DOHH2 (cell line): ENCODE measurements at regions not wholly inside any gene's neighbourhood (a gene's known extent, or its start where the extent isn't known, plus 50 kb on each side); places are given as distances from the start of the nearest gene placed in this dataset.

Experiments
- H3F3A ChIP-seq: fragments of 200-600 bp; sonication (generic), shearing (Covaris generic); 2 replicates; pipeline ENCODE4 v1.6.0; 2016; ENCODE audit warnings: antibody characterized with exemption, mild to moderate bottlenecking; ENCODE audit not compliant: control insufficient read depth, insufficient read depth
- H3K27ac ChIP-seq: fragments of 200-600 bp; sonication (generic); 2 replicates; pipeline ENCODE4 v1.5.1; 2014; ENCODE audit warnings: low read depth, mild to moderate bottlenecking, low read length, moderate library complexity
- H3K27me3 ChIP-seq: fragments of 200-600 bp; sonication (generic); 2 replicates; pipeline ENCODE4 v1.6.1; 2014; ENCODE audit warnings: mild to moderate bottlenecking, low read length, mixed read lengths; ENCODE audit not compliant: control insufficient read depth
- H3K36me3 ChIP-seq: fragments of 200-600 bp; sonication (generic); 2 replicates; pipeline ENCODE4 v1.6.1; 2014; ENCODE audit warnings: mild to moderate bottlenecking, low read length, moderate library complexity, mixed read lengths; ENCODE audit not compliant: control insufficient read depth
- H3K4me1 ChIP-seq: fragments of 200-600 bp; sonication (generic); 2 replicates; pipeline ENCODE4 v1.6.1; 2014; ENCODE audit warnings: mild to moderate bottlenecking, low read length, mixed read lengths; ENCODE audit not compliant: control insufficient read depth
- H3K4me2 ChIP-seq: fragments of 200-600 bp; sonication (generic); 2 replicates; pipeline ENCODE4 v1.6.0; 2014; ENCODE audit warnings: mild to moderate bottlenecking, low read length, moderate library complexity
- H3K4me3 ChIP-seq: fragments of 200-600 bp; sonication (generic); 2 replicates; pipeline ENCODE4 v1.5.1; 2014; ENCODE audit warnings: mild to moderate bottlenecking, low read length, mixed read lengths
- H3K79me2 ChIP-seq: fragments of 200-600 bp; sonication (generic); 2 replicates; pipeline ENCODE4 v1.6.1; 2014; ENCODE audit warnings: mild to moderate bottlenecking, low read length, mixed read lengths; ENCODE audit not compliant: control insufficient read depth
- H3K9me2 ChIP-seq: fragments of 200-600 bp; sonication (generic); replicated peaks from 2 replicates; pipeline ENCODE4 v1.6.1; 2014; ENCODE audit warnings: mild to moderate bottlenecking, low read length, mixed read lengths; ENCODE audit not compliant: control insufficient read depth
- H3K9me3 ChIP-seq: fragments of 200-600 bp; sonication (generic); 2 replicates; pipeline ENCODE4 v1.6.1; 2014; ENCODE audit warnings: antibody characterized with exemption, low read length, mixed read lengths; ENCODE audit not compliant: control insufficient read depth, insufficient read depth
- H4K20me1 ChIP-seq: fragments of 200-600 bp; sonication (generic); 2 replicates; pipeline ENCODE4 v1.6.0; 2014; ENCODE audit warnings: low read depth, mild to moderate bottlenecking, antibody characterized with exemption, low read length, moderate library complexity; ENCODE audit not compliant: control insufficient read depth, insufficient read depth
- CTCF ChIP-seq: fragments of 200-600 bp; sonication (generic); IDR thresholded peaks from one replicate; pipeline ENCODE4 v1.5.1; 2014; ENCODE audit warnings: antibody characterized with exemption, mild to moderate bottlenecking, low read depth, low read length; ENCODE audit not compliant: poor library complexity, severe bottlenecking
- EZH2phosphoT487 ChIP-seq: fragments of 200-600 bp; sonication (generic); IDR thresholded peaks from 2 replicates; pipeline ENCODE4 v1.6.1; 2017; ENCODE audit warnings: borderline replicate concordance, mild to moderate bottlenecking, antibody characterized with exemption, low read length, moderate library complexity, mixed read lengths

GRCh38 chr16:51388516-51388951 lies 237.5 kb upstream of the SALL1 start:
- Histone ChIP-seq H3K27me3 (no peaks in the 10 kb centered on the region), H3K4me1 (no peaks in the 10 kb centered on the region), H3K36me3 (no peaks in the 10 kb centered on the region), H3F3A (no peaks in the 10 kb centered on the region), H4K20me1 (no peaks in the 10 kb centered on the region), H3K9me2 (no peaks in the 10 kb centered on the region), H3K4me2 (no peak overlapping the region), H3K9me3 (no peaks in the 10 kb centered on the region), H3K27ac (no peak overlapping the region), H3K4me3 (no peak overlapping the region), H3K79me2 (no peaks in the 10 kb centered on the region)
- TF ChIP-seq EZH2phosphoT487 (no peak), CTCF (no peak)

DNA sequence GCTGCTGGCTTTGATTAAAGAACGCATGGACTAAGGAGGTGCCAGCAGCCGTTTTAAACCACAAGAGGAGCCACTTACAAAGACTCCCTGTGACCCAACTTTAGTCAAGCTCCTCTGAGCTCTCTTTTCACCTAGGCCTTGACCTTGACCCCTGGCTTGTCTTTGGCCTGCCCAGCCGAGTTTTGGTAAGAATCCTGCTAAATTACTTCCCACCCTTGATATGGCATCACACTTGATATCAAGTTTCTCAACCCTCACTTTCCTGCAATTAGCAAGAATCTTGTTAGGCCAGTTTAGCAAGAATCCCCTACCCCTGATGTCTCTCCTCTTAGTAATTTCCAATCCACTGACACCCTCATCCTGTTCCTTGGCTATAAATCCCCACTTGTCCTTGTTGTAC lies 232.8 kb upstream of the SALL1 start:
- H3K4me2 ChIP-seq, result no peak overlapping the region

DNA sequence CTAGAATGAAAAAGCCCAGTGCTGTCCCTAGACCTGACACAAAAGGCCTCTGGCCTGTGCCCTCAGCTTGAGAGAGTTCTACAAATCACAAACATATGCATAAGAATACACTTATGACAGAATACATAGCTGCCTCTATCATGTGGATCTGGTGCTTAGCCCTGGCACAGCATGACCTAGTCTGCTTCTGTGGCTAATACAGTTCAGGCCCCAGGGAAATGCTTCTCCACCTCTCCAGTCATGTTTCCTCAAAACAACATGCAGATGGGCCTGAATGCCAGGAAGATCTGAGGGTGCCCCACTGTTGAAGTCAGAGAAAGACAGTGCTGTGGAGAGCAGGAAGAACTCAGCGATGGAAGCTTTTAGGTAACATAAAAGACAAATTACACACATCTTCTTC lies 231.9 kb upstream of the SALL1 start:
- no peak for TF ChIP-seq EZH2phosphoT487
- no peak for TF ChIP-seq CTCF
- Histone ChIP-seq H3K9me2 (no peaks in the 10 kb centered on the region), H3K4me3 (no peak overlapping the region), H3K9me3 (no peaks in the 10 kb centered on the region), H3K4me1 (no peaks in the 10 kb centered on the region), H3F3A (no peaks in the 10 kb centered on the region), H3K27me3 (no peaks in the 10 kb centered on the region), H3K4me2 (no peak overlapping the region), H4K20me1 (no peaks in the 10 kb centered on the region), H3K79me2 (no peaks in the 10 kb centered on the region), H3K27ac (no peak overlapping the region), H3K36me3 (no peaks in the 10 kb centered on the region)

More for the DNA sequence above, 232.8 kb upstream of the SALL1 start:
- Histone ChIP-seq H3K36me3 (no peaks in the 10 kb centered on the region), H3K27ac (no peak overlapping the region), H3K9me2 (no peaks in the 10 kb centered on the region), H3K4me3 (no peak overlapping the region), H3K4me1 (no peaks in the 10 kb centered on the region), H3F3A (no peaks in the 10 kb centered on the region), H4K20me1 (no peaks in the 10 kb centered on the region), H3K79me2 (no peaks in the 10 kb centered on the region), H3K9me3 (no peaks in the 10 kb centered on the region), H3K27me3 (no peaks in the 10 kb centered on the region)
- TF ChIP-seq CTCF (no peak), EZH2phosphoT487 (no peak)

DNA sequence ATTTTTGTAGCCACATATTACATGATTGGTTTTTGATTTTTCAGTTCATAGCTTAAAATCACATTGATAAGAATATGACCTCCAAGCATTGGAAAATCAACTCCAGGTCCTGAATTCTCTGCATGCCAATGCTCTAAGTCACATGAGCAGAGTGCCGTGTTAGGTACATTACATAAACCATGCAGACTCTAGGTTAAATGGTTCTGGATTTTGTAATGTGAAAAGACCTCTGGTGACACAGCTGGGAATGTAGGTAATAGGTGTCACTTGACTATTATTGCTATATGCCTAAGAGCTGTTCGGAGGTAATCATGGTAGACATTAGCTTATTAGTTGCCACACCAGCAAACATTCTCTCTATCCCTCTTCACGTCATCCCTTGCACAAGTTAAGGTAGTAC lies 231.1 kb upstream of the SALL1 start:
- Histone ChIP-seq H3K9me3 (no peaks in the 10 kb centered on the region), H3K27ac (no peak overlapping the region), H3F3A (no peaks in the 10 kb centered on the region), H3K79me2 (no peaks in the 10 kb centered on the region), H3K9me2 (no peaks in the 10 kb centered on the region), H3K4me2 (no peak overlapping the region), H4K20me1 (no peaks in the 10 kb centered on the region), H3K4me1 (no peaks in the 10 kb centered on the region), H3K36me3 (no peaks in the 10 kb centered on the region), H3K27me3 (no peaks in the 10 kb centered on the region), H3K4me3 (no peak overlapping the region)
- TF ChIP-seq CTCF, result no peak
- no peak for TF ChIP-seq EZH2phosphoT487
